Colonic mucosa (tissue), 4 donors: ENCODE measurements at regions not wholly inside any gene's neighbourhood (a gene's known extent, or its start where the extent isn't known, plus 50 kb on each side); places are given as distances from the start of the nearest gene placed in this dataset.
"Not testable (repeated sequence)": the region's sequence is repeated elsewhere in the genome, so short reads cannot be mapped to it uniquely, and the experiment has no call there.

Experiments used
- DNase-seq: peaks from one replicate; pipeline ENCODE4 v3.0.0-alpha.2; 2020
- H3K27ac ChIP-seq: fragments of 200-600 bp; one replicate; pipeline ENCODE4 v1.8.0; 2021
- H3K27me3 ChIP-seq: fragments of 200-600 bp; one replicate; pipeline ENCODE4 v1.8.0; 2021
- H3K36me3 ChIP-seq: fragments of 200-600 bp; one replicate; pipeline ENCODE4 v1.8.0; 2021
- H3K4me1 ChIP-seq: fragments of 200-600 bp; one replicate; pipeline ENCODE4 v1.8.0; 2021; ENCODE audit warnings: mild to moderate bottlenecking
- H3K4me3 ChIP-seq: fragments of 200-600 bp; one replicate; pipeline ENCODE4 v1.8.0; 2021
- H3K9ac ChIP-seq, 2 donors: one replicate each; pipeline ENCODE4 v1.7.0; 2013; ENCODE audit warnings: control low read depth in 2 of 2, low read depth in 2 of 2, low read length in 2 of 2
- H3K9me3 ChIP-seq: fragments of 200-600 bp; one replicate; pipeline ENCODE4 v1.8.0; 2021
- CTCF ChIP-seq: fragments of 200-600 bp; IDR thresholded peaks from one replicate; pipeline ENCODE4 v1.8.0; 2022; ENCODE audit warnings: antibody characterized with exemption, mild to moderate bottlenecking
- intact Hi-C: fragments of 100-400 bp; cut with DNase I; formaldehyde crosslinking; loops from one replicate; pipeline ENCODE4 v1.14.1; 2022
- donor health status: healthy.
- donor health status: DM: no; HTN: no; CAD: no.
- donor health status: DM: no; HTN: no; CAD: no.

- Histone ChIP-seq H3K27ac (no peak overlapping the region), H3K27me3 (peaks cover 10% of the 10 kb centered on the region), H3K36me3 (no peaks in the 10 kb centered on the region), H3K9me3 (no peaks in the 10 kb centered on the region), H3K4me1 (no peaks in the 10 kb centered on the region), H3K9ac (peak overlapping the region; percentile 51 to 69), H3K4me3 (peak overlapping the region; percentile 41)
- intact Hi-C loops = no loop called here
- TF ChIP-seq CTCF = no peak
- DNase-seq = no peak
Measured at GRCh38 chr1:112849425-112850033, 106.5 kb downstream of the SLC16A1 start.

DNA sequence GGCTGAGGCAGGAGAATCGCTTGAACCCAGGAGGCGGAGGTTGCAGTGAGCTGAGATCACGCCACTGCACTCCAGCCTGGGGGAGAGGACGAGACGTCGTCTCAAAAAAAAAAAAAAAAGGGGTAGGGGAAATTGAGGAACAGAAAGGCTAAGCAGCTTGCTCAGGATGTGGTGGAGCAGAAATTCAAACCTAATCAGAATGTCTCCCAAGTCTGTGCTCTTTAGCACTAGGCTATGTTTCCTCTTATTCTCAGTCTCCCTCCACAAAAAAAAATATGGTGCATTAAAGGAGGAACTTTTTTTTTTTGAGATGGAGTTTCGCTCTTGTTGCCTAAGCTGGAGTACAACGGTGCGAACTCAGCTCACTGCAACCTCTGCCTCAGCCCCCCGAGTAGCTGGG lies 114.2 kb downstream of the SLC16A1 start:
- Histone ChIP-seq H3K4me1 (no peaks in the 10 kb centered on the region), H3K27ac (no peak overlapping the region), H3K4me3 (no peak overlapping the region), H3K9ac (no peak overlapping the region), H3K27me3 (no peaks in the 10 kb centered on the region), H3K36me3 (no peaks in the 10 kb centered on the region), H3K9me3 (no peaks in the 10 kb centered on the region)
- no peak for DNase-seq
- TF ChIP-seq CTCF = no peak
- intact Hi-C loops = no loop called here

DNA sequence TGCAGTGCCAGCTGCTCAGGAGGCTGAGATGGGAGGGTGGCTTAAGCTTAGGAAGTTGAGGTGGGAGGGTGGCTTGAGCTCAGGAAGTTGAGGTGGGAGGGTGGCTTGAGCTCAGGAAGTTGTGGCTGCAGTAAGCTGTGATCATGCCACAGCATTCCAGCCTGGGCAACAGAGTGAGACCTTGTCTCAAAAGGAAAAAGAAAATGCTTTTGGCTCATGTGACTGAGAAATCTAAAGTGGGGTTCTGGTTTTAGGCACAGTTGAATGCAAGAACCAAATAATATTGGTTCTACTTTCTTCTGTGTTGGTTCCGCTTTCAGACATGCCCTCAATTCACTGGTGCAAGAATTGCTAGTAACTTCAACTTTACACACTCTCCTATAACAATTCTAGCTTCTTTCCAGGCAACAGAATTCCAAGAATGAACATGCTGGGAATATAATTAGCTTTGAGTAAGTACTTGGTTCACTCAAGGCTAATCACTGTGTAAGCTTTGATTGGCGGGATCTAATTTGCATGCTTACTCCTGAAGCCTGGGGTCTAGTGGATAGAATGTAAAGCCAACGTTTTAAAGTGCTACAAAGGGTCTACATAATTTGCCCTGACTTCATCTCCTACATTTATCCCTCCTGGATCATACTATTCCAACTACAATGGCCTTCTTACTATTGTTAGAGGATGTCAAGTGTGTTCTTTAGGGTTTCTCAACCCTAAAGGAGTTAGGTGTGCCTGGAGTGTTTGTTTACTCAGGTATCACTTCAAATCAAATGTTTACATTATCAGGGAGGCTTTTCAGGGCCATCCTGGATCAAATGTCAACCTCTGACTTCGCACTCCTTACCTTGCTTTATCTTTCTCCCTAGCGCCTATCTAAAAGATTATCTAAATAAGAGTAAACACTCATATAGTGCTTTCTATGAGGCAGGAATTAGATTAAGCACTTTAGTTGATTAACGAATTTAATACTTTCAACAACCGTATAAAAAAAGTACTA lies 115.1 kb downstream of the SLC16A1 start:
- intact Hi-C loops = no loop called here
- DNase-seq = no peak
- Histone ChIP-seq H3K4me1 (no peaks in the 10 kb centered on the region), H3K9me3 (no peaks in the 10 kb centered on the region), H3K36me3 (no peaks in the 10 kb centered on the region), H3K27ac (no peak overlapping the region), H3K4me3 (no peak overlapping the region), H3K9ac (no peak overlapping the region), H3K27me3 (no peaks in the 10 kb centered on the region)
- no peak for TF ChIP-seq CTCF

DNA sequence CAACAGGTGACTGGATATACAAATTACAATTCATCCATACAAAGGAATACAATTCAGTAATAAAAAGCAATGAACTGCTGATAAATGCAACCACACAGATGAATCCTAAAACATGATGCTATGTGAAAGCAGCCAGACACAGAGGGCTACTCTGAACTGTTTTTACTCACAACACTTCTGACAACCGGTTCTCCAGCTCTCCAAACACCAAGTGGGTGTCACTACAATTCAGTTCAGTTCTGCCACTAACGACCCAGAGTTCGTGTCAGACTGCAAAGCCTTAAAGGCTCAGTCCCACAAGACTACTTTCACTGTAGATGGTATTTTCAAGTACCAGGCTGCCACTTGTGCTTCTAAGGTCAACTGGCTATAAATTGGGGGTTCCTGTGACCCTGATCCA lies 119.4 kb downstream of the SLC16A1 start:
- H3K9me3 ChIP-seq = no peaks in the 10 kb centered on the region
- no peak overlapping the region for H3K27ac ChIP-seq
- no peak for TF ChIP-seq CTCF
- intact Hi-C loops = no loop called here
- no peaks in the 10 kb centered on the region for H3K36me3 ChIP-seq
- H3K27me3 ChIP-seq = no peaks in the 10 kb centered on the region
- H3K4me1 ChIP-seq = no peaks in the 10 kb centered on the region
- no peak for DNase-seq
- H3K9ac ChIP-seq = no peak overlapping the region
- H3K4me3 ChIP-seq = no peak overlapping the region

- Histone ChIP-seq H3K9me3 (no peaks in the 10 kb centered on the region), H3K4me1 (no peaks in the 10 kb centered on the region), H3K9ac (no peak overlapping the region), H3K27ac (no peak overlapping the region), H3K27me3 (no peaks in the 10 kb centered on the region), H3K36me3 (no peaks in the 10 kb centered on the region), H3K4me3 (no peak overlapping the region)
- no peak for TF ChIP-seq CTCF
- DNase-seq = no peak
- intact Hi-C loops = no loop called here
Measured at GRCh38 chr1:112833806-112834205, 118.7 kb upstream of the PPM1J start.

DNA sequence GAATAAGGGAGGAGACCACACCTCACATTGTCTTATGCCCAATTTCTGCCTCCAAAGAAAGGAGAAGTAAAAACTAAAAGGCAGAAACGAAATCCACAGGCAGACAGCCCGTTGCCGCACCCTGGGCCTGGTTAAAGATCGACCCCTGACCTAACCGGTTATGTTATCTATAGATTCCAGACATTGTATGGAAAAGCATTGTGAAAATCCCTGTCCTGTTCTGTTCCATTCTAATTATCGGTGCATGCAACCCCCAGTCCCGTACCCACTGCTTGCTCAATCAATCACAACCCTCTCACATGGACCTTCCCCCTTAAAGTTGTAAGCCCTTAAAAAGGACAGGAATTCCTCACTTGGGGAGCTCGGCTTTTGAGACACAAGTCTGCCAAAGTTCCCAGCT lies 117.1 kb upstream of the PPM1J start:
- not testable (repeated sequence) for H3K4me3 ChIP-seq

GRCh38 chr1:112829691-112830090 lies 114.6 kb upstream of the PPM1J start:
- H3K4me3 ChIP-seq, H3K27me3 ChIP-seq, intact Hi-C loops, H3K9ac ChIP-seq, H3K36me3 ChIP-seq, H3K4me1 ChIP-seq, H3K27ac ChIP-seq, DNase-seq, H3K9me3 ChIP-seq: not testable (repeated sequence)

More for the DNA sequence above, 117.1 kb upstream of the PPM1J start:
- H3K36me3 ChIP-seq, intact Hi-C loops, H3K27me3 ChIP-seq, DNase-seq, H3K9me3 ChIP-seq, H3K4me1 ChIP-seq, H3K27ac ChIP-seq, H3K9ac ChIP-seq: not testable (repeated sequence)
